ENCODE measurements at regions not wholly inside any gene's neighbourhood (a gene's known extent, or its start where the extent isn't known, plus 50 kb on each side); places are given as distances from the start of the nearest gene placed in this dataset.

- Histone ChIP-seq H3K36me3 (no peaks in the 10 kb centered on the region), H3K9me3 (no peaks in the 10 kb centered on the region), H3K4me1 (no peaks in the 10 kb centered on the region), H3K27ac (no peak overlapping the region), H3K27me3 (no peaks in the 10 kb centered on the region), H3K4me3 (no peak overlapping the region)
- TF ChIP-seq CTCF (IDR thresholded peaks at IDR 0.05) (no peak), POLR2A (IDR thresholded peaks at IDR 0.05) (no peak)
- DNase-seq = no peak
Measured at GRCh38 chr2:78775291-78775690, 250.2 kb upstream of the REG3G start.

- Histone ChIP-seq H3K9me3 (no peaks in the 10 kb centered on the region), H3K27ac (no peak overlapping the region), H3K27me3 (no peaks in the 10 kb centered on the region), H3K4me3 (no peak overlapping the region), H3K36me3 (no peaks in the 10 kb centered on the region), H3K4me1 (no peaks in the 10 kb centered on the region)
- no peak for DNase-seq
- TF ChIP-seq CTCF (IDR thresholded peaks at IDR 0.05) = no peak
- no peak for TF ChIP-seq POLR2A (IDR thresholded peaks at IDR 0.05)
Measured at GRCh38 chr2:78778756-78779510, 246.6 kb upstream of the REG3G start.

GRCh38 chr2:78779761-78780160 is 245.7 kb upstream of the REG3G start:
- H3K27me3 ChIP-seq = no peaks in the 10 kb centered on the region
- H3K9me3 ChIP-seq = no peaks in the 10 kb centered on the region
- H3K4me1 ChIP-seq = no peaks in the 10 kb centered on the region
- no peak for DNase-seq
- H3K27ac ChIP-seq = no peak overlapping the region
- H3K4me3 ChIP-seq = no peak overlapping the region
- no peaks in the 10 kb centered on the region for H3K36me3 ChIP-seq
- no peak for TF ChIP-seq CTCF (IDR thresholded peaks at IDR 0.05)
- TF ChIP-seq POLR2A (IDR thresholded peaks at IDR 0.05) = no peak

GRCh38 chr2:78780256-78780655 is 245.2 kb upstream of the REG3G start:
- H3K4me1 ChIP-seq = no peaks in the 10 kb centered on the region
- H3K36me3 ChIP-seq = no peaks in the 10 kb centered on the region
- no peaks in the 10 kb centered on the region for H3K27me3 ChIP-seq
- no peak overlapping the region for H3K4me3 ChIP-seq
- no peak overlapping the region for H3K27ac ChIP-seq
- DNase-seq = no peak
- H3K9me3 ChIP-seq = no peaks in the 10 kb centered on the region
- TF ChIP-seq POLR2A (IDR thresholded peaks at IDR 0.05) (no peak), CTCF (IDR thresholded peaks at IDR 0.05) (no peak)

GRCh38 chr2:78780864-78781583 is 244.5 kb upstream of the REG3G start:
- no peak for DNase-seq
- no peak for TF ChIP-seq CTCF (IDR thresholded peaks at IDR 0.05)
- TF ChIP-seq POLR2A (IDR thresholded peaks at IDR 0.05) = no peak
- no peak overlapping the region for H3K27ac ChIP-seq
- H3K4me1 ChIP-seq = no peaks in the 10 kb centered on the region
- no peaks in the 10 kb centered on the region for H3K27me3 ChIP-seq
- no peaks in the 10 kb centered on the region for H3K36me3 ChIP-seq
- no peaks in the 10 kb centered on the region for H3K9me3 ChIP-seq
- H3K4me3 ChIP-seq = no peak overlapping the region
